ENCODE measurements at regions not wholly inside any gene's neighbourhood (a gene's known extent, or its start where the extent isn't known, plus 50 kb on each side); places are given as distances from the start of the nearest gene placed in this dataset.
"Not testable (repeated sequence)": the region's sequence is repeated elsewhere in the genome, so short reads cannot be mapped to it uniquely, and the experiment has no call there.

- DNase-seq: no peak
Observed at GRCh38 chr1:214864896-214865688, 217.4 kb upstream of the KCNK2 start.

GRCh38 chr1:214870426-214870825, 212.1 kb upstream of the KCNK2 start:
- DNase-seq: not testable (repeated sequence)

GRCh38 chr1:214880956-214881355, 201.6 kb upstream of the KCNK2 start:
- DNase-seq: no peak

- DNase-seq: no peak
Observed at GRCh38 chr1:214882616-214883015, 199.9 kb upstream of the KCNK2 start.

- no peak for DNase-seq
Observed at GRCh38 chr1:214895011-214895600, 187.4 kb upstream of the KCNK2 start.

GRCh38 chr1:214896921-214897320, 185.6 kb upstream of the KCNK2 start:
- DNase-seq: no peak

GRCh38 chr1:214897581-214897980, 185.0 kb upstream of the KCNK2 start:
- DNase-seq: no peak

- no peak for DNase-seq
Observed at GRCh38 chr1:214898161-214898560, 184.4 kb upstream of the KCNK2 start.

- no peak for DNase-seq
Observed at GRCh38 chr1:214898718-214899117, 183.8 kb upstream of the KCNK2 start.

- no peak for DNase-seq
Observed at GRCh38 chr1:214899908-214900460, 182.6 kb upstream of the KCNK2 start.

- no peak for DNase-seq
Observed at GRCh38 chr1:214900590-214900989, 181.9 kb upstream of the KCNK2 start.

- no peak for DNase-seq
Observed at GRCh38 chr1:214901718-214902117, 180.8 kb upstream of the KCNK2 start.

GRCh38 chr1:214902636-214903320, 179.8 kb upstream of the KCNK2 start:
- DNase-seq: no peak

GRCh38 chr1:214912127-214912526, 170.4 kb upstream of the KCNK2 start:
- DNase-seq: no peak

GRCh38 chr1:214913966-214914365, 168.6 kb upstream of the KCNK2 start:
- DNase-seq: no peak

GRCh38 chr1:214917081-214917635, 165.4 kb upstream of the KCNK2 start:
- no peak for DNase-seq

- DNase-seq: no peak
Observed at GRCh38 chr1:214918745-214919144, 163.8 kb upstream of the KCNK2 start.

GRCh38 chr1:214920337-214920736, 162.2 kb upstream of the KCNK2 start:
- no peak for DNase-seq

- no peak for DNase-seq
Observed at GRCh38 chr1:214923278-214923915, 159.1 kb upstream of the KCNK2 start.

- DNase-seq: no peak
Observed at GRCh38 chr1:214927796-214928195, 154.7 kb upstream of the KCNK2 start.

- no peak for DNase-seq
Observed at GRCh38 chr1:214928574-214928973, 154.0 kb upstream of the KCNK2 start.

- DNase-seq: no peak
Observed at GRCh38 chr1:214933375-214933774, 149.2 kb upstream of the KCNK2 start.

- DNase-seq: no peak
Observed at GRCh38 chr1:214934045-214934444, 148.5 kb upstream of the KCNK2 start.

Measured in left hindlimb (tissue), 1 donor.